ENCODE measurements at regions not wholly inside any gene's neighbourhood (a gene's known extent, or its start where the extent isn't known, plus 50 kb on each side); places are given as distances from the start of the nearest gene placed in this dataset.

GRCh38 chr11:21814169-21814568 is 378.7 kb upstream of the ANO5 start:
- no peak for DNase-seq (ENCODE audit: low spot score)
- no peak for TF ChIP-seq CTCF (IDR thresholded peaks at IDR 0.05)
- no peak overlapping the region for H3K4me3 ChIP-seq
- no peak overlapping the region for H3K27ac ChIP-seq

- TF ChIP-seq CTCF (IDR thresholded peaks at IDR 0.05), result no peak
- Histone ChIP-seq H3K4me3 (no peak overlapping the region), H3K27ac (no peak overlapping the region)
- DNase-seq (ENCODE audit: low spot score), result no peak
These were observed 375.2 kb upstream of the ANO5 start for GRCh38 chr11:21817696-21818095.

- no peak for TF ChIP-seq CTCF (IDR thresholded peaks at IDR 0.05)
- no peak overlapping the region for H3K27ac ChIP-seq
- DNase-seq (ENCODE audit: low spot score), result no peak
- H3K4me3 ChIP-seq, result no peak overlapping the region
These were observed 372.7 kb upstream of the ANO5 start for GRCh38 chr11:21820176-21820575.

- no peak overlapping the region for H3K27ac ChIP-seq
- DNase-seq (ENCODE audit: low spot score), result no peak
- no peak overlapping the region for H3K4me3 ChIP-seq
- no peak for TF ChIP-seq CTCF (IDR thresholded peaks at IDR 0.05)
These were observed 367.8 kb upstream of the ANO5 start for GRCh38 chr11:21825127-21825526.

GRCh38 chr11:21838427-21838826 is 354.5 kb upstream of the ANO5 start:
- Histone ChIP-seq H3K4me3 (no peak overlapping the region), H3K27ac (no peak overlapping the region)
- no peak for TF ChIP-seq CTCF (IDR thresholded peaks at IDR 0.05)
- no peak for DNase-seq (ENCODE audit: low spot score)

- Histone ChIP-seq H3K4me3 (no peak overlapping the region), H3K27ac (no peak overlapping the region)
- DNase-seq (ENCODE audit: low spot score), result no peak
- no peak for TF ChIP-seq CTCF (IDR thresholded peaks at IDR 0.05)
These were observed 353.1 kb upstream of the ANO5 start for GRCh38 chr11:21839796-21840195.

GRCh38 chr11:21861314-21861713 is 331.6 kb upstream of the ANO5 start:
- no peak for TF ChIP-seq CTCF (IDR thresholded peaks at IDR 0.05)
- no peak overlapping the region for H3K27ac ChIP-seq
- no peak overlapping the region for H3K4me3 ChIP-seq
- DNase-seq (ENCODE audit: low spot score), result no peak
